K562 (cell line): ENCODE measurements at regions not wholly inside any gene's neighbourhood (a gene's known extent, or its start where the extent isn't known, plus 50 kb on each side); places are given as distances from the start of the nearest gene placed in this dataset.

Experiments used
- CHD1 ChIP-seq: fragments of 200-600 bp; sonication (generic); IDR thresholded peaks from one replicate; pipeline ENCODE4 v1.6.1; 2012; ENCODE audit warnings: mild to moderate bottlenecking, moderate library complexity, low read length, inconsistent platforms
- CHD2 ChIP-seq: IDR thresholded peaks from 2 replicates; pipeline ENCODE4 v1.6.1; 2011; ENCODE audit warnings: low read depth, low read length
- EP300 ChIP-seq: IDR thresholded peaks from 2 replicates; pipeline ENCODE4 v1.6.1; 2012; ENCODE audit warnings: low read length, improper control_type of control experiment
- FOSL1 ChIP-seq: fragments of 200-800 bp; sonication (Bioruptor generic); conservative IDR thresholded peaks from 2 replicates; pipeline ENCODE4 v1.6.1; 2016; ENCODE audit warnings: missing genetic modification characterization, missing compliant biosample characterization
- FOXA3 ChIP-seq, 2 experiments: fragments of 450-650 bp in 1 of 2; sonication (generic) in 1 of 2; formaldehyde crosslinking; IDR thresholded peaks in 1 of 2; conservative IDR thresholded peaks in 1 of 2; 2 replicates each; pipeline versions ENCODE4 v1.4.0 to v1.8.0; 2020 to 2022; ENCODE audit warnings: mild to moderate bottlenecking in 2 of 2, missing genetic modification reagents in 1 of 2
- FOXJ2 ChIP-seq: fragments of 200-800 bp; sonication (Bioruptor generic); IDR thresholded peaks from 2 replicates; pipeline ENCODE4 v1.6.1; 2016; ENCODE audit warnings: missing genetic modification characterization, missing compliant biosample characterization
- FUS ChIP-seq: fragments of 200-400 bp; formaldehyde crosslinking; optimal IDR thresholded peaks from 2 replicates; pipeline ENCODE3; 2017; ENCODE audit warnings: low read depth, low read length
- GATAD2B ChIP-seq: fragments of 450-650 bp; IDR thresholded peaks from 2 replicates; pipeline ENCODE4 v1.6.1; 2017; ENCODE audit warnings: mild to moderate bottlenecking, borderline replicate concordance
- HCFC1 ChIP-seq: IDR thresholded peaks from 2 replicates; pipeline ENCODE4 v1.6.1; 2012; ENCODE audit warnings: low read depth, low read length, improper control_type of control experiment
- LARP7 ChIP-seq: fragments of 450-650 bp; IDR thresholded peaks from 2 replicates; pipeline ENCODE4 v1.6.1; 2016
- LEF1 ChIP-seq: fragments of 450-650 bp; IDR thresholded peaks from 2 replicates; pipeline ENCODE4 v1.6.1; 2016; ENCODE audit warnings: mild to moderate bottlenecking
- MEIS2 ChIP-seq: fragments of 450-650 bp; IDR thresholded peaks from 2 replicates; pipeline ENCODE4 v1.6.1; 2014; ENCODE audit warnings: mild to moderate bottlenecking; ENCODE audit not compliant: partially characterized antibody
- NFYB ChIP-seq: IDR thresholded peaks from 2 replicates; pipeline ENCODE4 v1.6.1; 2011; ENCODE audit warnings: mild to moderate bottlenecking, moderate library complexity; ENCODE audit not compliant: insufficient read length; ENCODE audit errors: extremely low read depth
- PURB ChIP-seq: sonication (generic); formaldehyde crosslinking; IDR thresholded peaks from 2 replicates; pipeline ENCODE4 v1.9.0; 2021; ENCODE audit warnings: low read depth, mild to moderate bottlenecking, missing genetic modification reagents
- RBM14 ChIP-seq: fragments of 200-400 bp; formaldehyde crosslinking; IDR thresholded peaks from 2 replicates; pipeline ENCODE4 v1.6.1; 2018; ENCODE audit warnings: low read depth, mild to moderate bottlenecking, low read length, moderate library complexity, borderline replicate concordance; ENCODE audit not compliant: insufficient read depth
- RNF2 ChIP-seq: sonication (generic); IDR thresholded peaks from 2 replicates; pipeline ENCODE4 v1.6.1; 2016
- TCF3 ChIP-seq: sonication (generic); formaldehyde crosslinking; IDR thresholded peaks from 2 replicates; pipeline ENCODE4 v1.4.0; 2020; ENCODE audit warnings: mild to moderate bottlenecking, missing genetic modification reagents
- TCFL5 ChIP-seq: fragments of 250-450 bp; sonication (Bioruptor Pico); conservative IDR thresholded peaks from 2 replicates; pipeline ENCODE4 v1.6.1; 2021; ENCODE audit warnings: mild to moderate bottlenecking, moderate library complexity, matching md5 sums
- WHSC1 ChIP-seq: IDR thresholded peaks from one replicate; pipeline ENCODE4 v1.6.1; 2012; ENCODE audit warnings: low read length, control low read depth, inconsistent platforms
- ZBTB1 ChIP-seq: sonication (generic); formaldehyde crosslinking; IDR thresholded peaks from 2 replicates; pipeline ENCODE4 v1.8.1; 2023; ENCODE audit warnings: missing genetic modification reagents, low read depth, mild to moderate bottlenecking, borderline replicate concordance
- ZNF232 ChIP-seq: sonication (generic); formaldehyde crosslinking; IDR thresholded peaks from 2 replicates; pipeline ENCODE4 v1.8.0; 2022; ENCODE audit warnings: mild to moderate bottlenecking, missing genetic modification reagents
- ZNF57 ChIP-seq: fragments of 450-650 bp; formaldehyde crosslinking; IDR thresholded peaks from 2 replicates; pipeline ENCODE4 v1.4.0; 2020; ENCODE audit warnings: mild to moderate bottlenecking, moderate library complexity
- ZNF584 ChIP-seq: fragments of 200-800 bp; sonication (Bioruptor generic); IDR thresholded peaks from 2 replicates; pipeline ENCODE4 v1.6.1; 2016; ENCODE audit warnings: low read depth, mild to moderate bottlenecking, missing genetic modification characterization, missing compliant biosample characterization
- ZNF699 ChIP-seq: fragments of 250-450 bp; sonication (Bioruptor Pico); IDR thresholded peaks from 2 replicates; pipeline ENCODE4 v1.8.0; 2021; ENCODE audit warnings: mild to moderate bottlenecking, moderate library complexity; ENCODE audit not compliant: insufficient replicate concordance
- TF ChIP-seq, protein P1 (sequence below): sonication (generic); formaldehyde crosslinking; IDR thresholded peaks from 2 replicates; pipeline ENCODE4 v1.8.1; 2023; ENCODE audit warnings: mild to moderate bottlenecking, missing genetic modification reagents
- TF ChIP-seq, protein P2 (sequence below): fragments of 450-650 bp; conservative IDR thresholded peaks from 2 replicates; pipeline ENCODE4 v1.6.1; 2016; ENCODE audit warnings: missing genetic modification characterization, low read depth, mild to moderate bottlenecking, control low read depth, missing compliant biosample characterization
- TF ChIP-seq, protein P3 (sequence below): fragments of 250-450 bp; sonication (Bioruptor Pico); IDR thresholded peaks from 2 replicates; pipeline ENCODE4 v1.5.0; 2020; ENCODE audit warnings: mild to moderate bottlenecking

DNA sequence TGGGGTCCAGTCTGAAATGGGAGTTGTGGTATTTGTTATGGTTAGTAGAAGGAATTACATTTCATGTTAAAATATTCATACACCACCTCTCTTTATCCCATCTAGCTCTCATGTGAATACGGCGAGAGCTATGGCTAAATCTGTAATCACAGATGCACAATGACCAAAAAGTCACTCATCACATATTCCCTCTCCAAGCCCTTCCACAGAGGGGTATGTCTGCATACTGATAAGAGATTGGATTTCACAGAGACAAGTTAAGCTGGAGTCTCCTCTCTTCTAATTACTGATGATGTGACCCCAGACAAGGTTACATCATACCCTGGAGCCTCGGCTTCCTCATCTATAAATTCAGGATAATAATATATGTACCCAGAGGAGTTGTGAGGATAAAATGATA lies 237.8 kb upstream of the RHOBTB1 start (continued):
- no peak for TF ChIP-seq WHSC1
- no peak for TF ChIP-seq ZBTB1 (CRISPR knock-in tag)
- no peak for TF ChIP-seq FOXJ2 (tag)
- TF ChIP-seq ZNF699 (CRISPR knock-in tag): no peak
- TF ChIP-seq LEF1: no peak
- TF ChIP-seq FOXA3 (CRISPR knock-in tag; conservative IDR thresholded peaks at IDR 0.05 in 1 of 2, IDR thresholded peaks at IDR 0.05 in 1 of 2): no peak
- no peak for TF ChIP-seq FUS
- TF ChIP-seq ZNF584: no peak
- no peak for TF ChIP-seq ZNF232 (CRISPR knock-in tag)
- no peak for TF ChIP-seq CHD2
- no peak for TF ChIP-seq PURB (CRISPR knock-in tag)
- TF ChIP-seq NFYB: no peak
- TF ChIP-seq HCFC1: no peak
- 0 out of 2 replicates have a peak, but pooled peaks have one; percentile 4 for TF ChIP-seq EP300
- TF ChIP-seq ZNF57 (CRISPR knock-in tag): no peak
- no peak for TF ChIP-seq LARP7
- TF ChIP-seq, protein P1, sequence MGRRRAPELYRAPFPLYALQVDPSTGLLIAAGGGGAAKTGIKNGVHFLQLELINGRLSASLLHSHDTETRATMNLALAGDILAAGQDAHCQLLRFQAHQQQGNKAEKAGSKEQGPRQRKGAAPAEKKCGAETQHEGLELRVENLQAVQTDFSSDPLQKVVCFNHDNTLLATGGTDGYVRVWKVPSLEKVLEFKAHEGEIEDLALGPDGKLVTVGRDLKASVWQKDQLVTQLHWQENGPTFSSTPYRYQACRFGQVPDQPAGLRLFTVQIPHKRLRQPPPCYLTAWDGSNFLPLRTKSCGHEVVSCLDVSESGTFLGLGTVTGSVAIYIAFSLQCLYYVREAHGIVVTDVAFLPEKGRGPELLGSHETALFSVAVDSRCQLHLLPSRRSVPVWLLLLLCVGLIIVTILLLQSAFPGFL (CRISPR knock-in tag): no peak
- TF ChIP-seq FOSL1: 0 out of 2 replicates have a peak, but pooled peaks have one; percentile 18
- TF ChIP-seq, protein P2, sequence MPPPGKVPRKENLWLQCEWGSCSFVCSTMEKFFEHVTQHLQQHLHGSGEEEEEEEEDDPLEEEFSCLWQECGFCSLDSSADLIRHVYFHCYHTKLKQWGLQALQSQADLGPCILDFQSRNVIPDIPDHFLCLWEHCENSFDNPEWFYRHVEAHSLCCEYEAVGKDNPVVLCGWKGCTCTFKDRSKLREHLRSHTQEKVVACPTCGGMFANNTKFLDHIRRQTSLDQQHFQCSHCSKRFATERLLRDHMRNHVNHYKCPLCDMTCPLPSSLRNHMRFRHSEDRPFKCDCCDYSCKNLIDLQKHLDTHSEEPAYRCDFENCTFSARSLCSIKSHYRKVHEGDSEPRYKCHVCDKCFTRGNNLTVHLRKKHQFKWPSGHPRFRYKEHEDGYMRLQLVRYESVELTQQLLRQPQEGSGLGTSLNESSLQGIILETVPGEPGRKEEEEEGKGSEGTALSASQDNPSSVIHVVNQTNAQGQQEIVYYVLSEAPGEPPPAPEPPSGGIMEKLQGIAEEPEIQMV: no peak
- TF ChIP-seq TCF3 (CRISPR knock-in tag): peak; percentile 50
- no peak for TF ChIP-seq CHD1
- TF ChIP-seq RNF2: no peak
- TF ChIP-seq, protein P3, sequence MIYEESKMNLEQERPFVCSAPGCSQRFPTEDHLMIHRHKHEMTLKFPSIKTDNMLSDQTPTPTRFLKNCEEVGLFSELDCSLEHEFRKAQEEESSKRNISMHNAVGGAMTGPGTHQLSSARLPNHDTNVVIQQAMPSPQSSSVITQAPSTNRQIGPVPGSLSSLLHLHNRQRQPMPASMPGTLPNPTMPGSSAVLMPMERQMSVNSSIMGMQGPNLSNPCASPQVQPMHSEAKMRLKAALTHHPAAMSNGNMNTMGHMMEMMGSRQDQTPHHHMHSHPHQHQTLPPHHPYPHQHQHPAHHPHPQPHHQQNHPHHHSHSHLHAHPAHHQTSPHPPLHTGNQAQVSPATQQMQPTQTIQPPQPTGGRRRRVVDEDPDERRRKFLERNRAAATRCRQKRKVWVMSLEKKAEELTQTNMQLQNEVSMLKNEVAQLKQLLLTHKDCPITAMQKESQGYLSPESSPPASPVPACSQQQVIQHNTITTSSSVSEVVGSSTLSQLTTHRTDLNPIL: no peak
- no peak for TF ChIP-seq GATAD2B
- no peak for TF ChIP-seq TCFL5 (CRISPR knock-in tag)
- no peak for TF ChIP-seq RBM14
- peak; percentile 91 for TF ChIP-seq MEIS2
